Chondrocyte (in vitro differentiated cells): ENCODE measurements at regions not wholly inside any gene's neighbourhood (a gene's known extent, or its start where the extent isn't known, plus 50 kb on each side); places are given as distances from the start of the nearest gene placed in this dataset.
"Not testable (repeated sequence)": the region's sequence is repeated elsewhere in the genome, so short reads cannot be mapped to it uniquely, and the experiment has no call there.

Source experiments
- DNase-seq: peaks from one replicate; pipeline ENCODE4 v3.0.0; 2021; ENCODE audit warnings: mixed read lengths, low spot score
- H3K27ac Mint-ChIP-seq: one replicate; pipeline ENCODE4 v1.8.0; 2021; ENCODE audit warnings: mild to moderate bottlenecking, moderate library complexity, mixed read lengths; ENCODE audit not compliant: unreplicated experiment
- H3K27me3 Mint-ChIP-seq: 2 replicates; pipeline ENCODE4 v1.8.0; 2021; ENCODE audit warnings: low read depth, mixed read lengths
- H3K36me3 Mint-ChIP-seq: 2 replicates; pipeline ENCODE4 v1.8.0; 2021; ENCODE audit warnings: low read depth, mixed read lengths
- H3K4me1 Mint-ChIP-seq: 2 replicates; pipeline ENCODE4 v1.8.0; 2021; ENCODE audit warnings: low read depth, mild to moderate bottlenecking, mixed read lengths
- H3K4me3 Mint-ChIP-seq: one replicate; pipeline ENCODE4 v1.8.0; 2021; ENCODE audit warnings: mild to moderate bottlenecking, moderate library complexity, mixed read lengths; ENCODE audit not compliant: unreplicated experiment
- H3K9me3 Mint-ChIP-seq: 2 replicates; pipeline ENCODE4 v1.8.0; 2021; ENCODE audit warnings: low read depth, mixed read lengths
- CTCF ChIP-seq: fragments of 200-600 bp; sonication (generic); IDR thresholded peaks from 2 replicates; pipeline ENCODE4 v1.5.0; 2021; ENCODE audit warnings: antibody characterized with exemption, mild to moderate bottlenecking, moderate library complexity

GRCh38 chr3:167033866-167034265, 346.2 kb downstream of the ZBBX start:
- DNase-seq = no peak
- Mint-ChIP-seq H3K27ac (no peak overlapping the region), H3K27me3 (peaks cover 20% of the 10 kb centered on the region), H3K4me1 (peaks cover under 1% of the 10 kb centered on the region), H3K36me3 (no peaks in the 10 kb centered on the region), H3K4me3 (no peak overlapping the region), H3K9me3 (no peaks in the 10 kb centered on the region)
- TF ChIP-seq CTCF = no peak

GRCh38 chr3:167032267-167032876, 347.7 kb downstream of the ZBBX start:
- Mint-ChIP-seq H3K27me3 (peaks cover 21% of the 10 kb centered on the region), H3K4me1 (no peaks in the 10 kb centered on the region), H3K36me3 (no peaks in the 10 kb centered on the region), H3K4me3 (no peak overlapping the region), H3K9me3 (no peaks in the 10 kb centered on the region), H3K27ac (no peak overlapping the region)
- peak; percentile 87 for TF ChIP-seq CTCF
- no peak for DNase-seq

GRCh38 chr3:167031364-167032049, 348.6 kb downstream of the ZBBX start:
- H3K27me3 Mint-ChIP-seq = peaks cover 21% of the 10 kb centered on the region
- no peaks in the 10 kb centered on the region for H3K36me3 Mint-ChIP-seq
- TF ChIP-seq CTCF = no peak
- no peak overlapping the region for H3K4me3 Mint-ChIP-seq
- DNase-seq = no peak
- H3K9me3 Mint-ChIP-seq = no peaks in the 10 kb centered on the region
- H3K27ac Mint-ChIP-seq = no peak overlapping the region
- no peaks in the 10 kb centered on the region for H3K4me1 Mint-ChIP-seq

- peaks cover 24% of the 10 kb centered on the region for H3K27me3 Mint-ChIP-seq
- H3K27ac Mint-ChIP-seq = no peak overlapping the region
- H3K9me3 Mint-ChIP-seq = no peaks in the 10 kb centered on the region
- no peaks in the 10 kb centered on the region for H3K4me1 Mint-ChIP-seq
- TF ChIP-seq CTCF = no peak
- no peaks in the 10 kb centered on the region for H3K36me3 Mint-ChIP-seq
- H3K4me3 Mint-ChIP-seq = no peak overlapping the region
- DNase-seq = no peak
Observed at GRCh38 chr3:167030082-167030725, 349.9 kb downstream of the ZBBX start.

- H3K9me3 Mint-ChIP-seq, H3K36me3 Mint-ChIP-seq, H3K4me1 Mint-ChIP-seq, DNase-seq, H3K27me3 Mint-ChIP-seq, H3K27ac Mint-ChIP-seq, H3K4me3 Mint-ChIP-seq: not testable (repeated sequence)
Observed at GRCh38 chr3:167019503-167019902, 360.6 kb downstream of the ZBBX start.

GRCh38 chr3:167018591-167019111, 361.4 kb downstream of the ZBBX start:
- peak; percentile 80 for DNase-seq
- not testable (repeated sequence) for H3K9me3 Mint-ChIP-seq, H3K27ac Mint-ChIP-seq, H3K27me3 Mint-ChIP-seq, H3K4me1 Mint-ChIP-seq, H3K36me3 Mint-ChIP-seq, H3K4me3 Mint-ChIP-seq
